Effector memory CD8-positive, alpha-beta T cell (primary cell): ENCODE measurements at regions not wholly inside any gene's neighbourhood (a gene's known extent, or its start where the extent isn't known, plus 50 kb on each side); places are given as distances from the start of the nearest gene placed in this dataset.

Experiments
- ATAC-seq: fragments of 150-1000 bp; cut with Tn5 transposase; replicated peaks from 2 replicates; pipeline ENCODE4 v1.10.0; 2021; ENCODE audit warnings: mild to moderate bottlenecking, moderate library complexity
- DNase-seq, 3 experiments: peaks; one replicate each; pipeline ENCODE4 v3.0.0; 2021
- H3K27ac Mint-ChIP-seq, 2 donors: one replicate each; pipeline ENCODE4 v1.8.0; 2022; ENCODE audit warnings: mild to moderate bottlenecking in 2 of 2, mixed read lengths in 2 of 2, moderate library complexity in 2 of 2
- H3K27me3 Mint-ChIP-seq, 2 donors: one replicate each; pipeline ENCODE4 v1.8.0; 2022; ENCODE audit warnings: mixed read lengths in 2 of 2
- H3K36me3 Mint-ChIP-seq: one replicate; pipeline ENCODE4 v1.8.0; 2022; ENCODE audit warnings: mild to moderate bottlenecking, moderate library complexity, mixed read lengths; ENCODE audit not compliant: insufficient read depth
- H3K4me1 Mint-ChIP-seq, 2 donors: one replicate each; pipeline ENCODE4 v1.8.0; 2022; ENCODE audit warnings: low read depth in 2 of 2, mixed read lengths in 2 of 2
- H3K4me3 Mint-ChIP-seq, 2 donors: one replicate each; pipeline ENCODE4 v1.8.0; 2022; ENCODE audit warnings: mild to moderate bottlenecking in 2 of 2, mixed read lengths in 2 of 2, moderate library complexity in 2 of 2
- H3K9me3 Mint-ChIP-seq, 2 donors: one replicate each; pipeline ENCODE4 v1.8.0; 2022; ENCODE audit warnings: mixed read lengths in 2 of 2

- ATAC-seq: no peak
- Mint-ChIP-seq H3K4me1 (no peaks in the 10 kb centered on the region), H3K9me3 (no peaks in the 10 kb centered on the region), H3K27me3 (peaks cover 38 to 51% of the 10 kb centered on the region in 2 donors), H3K27ac (peak overlapping the region in 1 of 2 donors; percentile 27), H3K36me3 (no peaks in the 10 kb centered on the region), H3K4me3 (no peak overlapping the region)
- DNase-seq: no peak
Measured at GRCh38 chr2:225164401-225165050, 122.3 kb upstream of the DOCK10 start.

DNA sequence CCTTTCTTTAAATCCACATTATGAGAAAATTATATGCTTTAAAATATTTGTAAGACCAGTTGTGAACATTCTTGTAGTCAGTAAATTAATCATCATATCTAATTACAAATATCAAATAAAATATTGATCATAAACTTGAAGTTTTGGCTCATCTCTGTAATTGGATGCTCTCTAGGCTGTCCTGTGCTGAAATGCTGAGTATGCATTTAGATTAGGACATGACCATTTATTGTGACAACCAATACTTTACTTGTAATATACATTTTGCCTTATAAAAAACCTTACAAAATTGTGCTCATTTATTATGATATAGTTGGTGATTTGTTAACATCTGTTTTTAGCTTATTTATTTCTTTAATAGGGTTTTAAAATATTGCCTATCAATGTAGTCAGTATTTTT lies 116.1 kb upstream of the DOCK10 start:
- no peaks in the 10 kb centered on the region for H3K27me3 Mint-ChIP-seq
- H3K4me3 Mint-ChIP-seq: no peak overlapping the region
- ATAC-seq (no peak), DNase-seq (no peak)
- H3K36me3 Mint-ChIP-seq: no peaks in the 10 kb centered on the region
- no peak overlapping the region for H3K27ac Mint-ChIP-seq
- H3K9me3 Mint-ChIP-seq: no peaks in the 10 kb centered on the region
- no peaks in the 10 kb centered on the region for H3K4me1 Mint-ChIP-seq

DNA sequence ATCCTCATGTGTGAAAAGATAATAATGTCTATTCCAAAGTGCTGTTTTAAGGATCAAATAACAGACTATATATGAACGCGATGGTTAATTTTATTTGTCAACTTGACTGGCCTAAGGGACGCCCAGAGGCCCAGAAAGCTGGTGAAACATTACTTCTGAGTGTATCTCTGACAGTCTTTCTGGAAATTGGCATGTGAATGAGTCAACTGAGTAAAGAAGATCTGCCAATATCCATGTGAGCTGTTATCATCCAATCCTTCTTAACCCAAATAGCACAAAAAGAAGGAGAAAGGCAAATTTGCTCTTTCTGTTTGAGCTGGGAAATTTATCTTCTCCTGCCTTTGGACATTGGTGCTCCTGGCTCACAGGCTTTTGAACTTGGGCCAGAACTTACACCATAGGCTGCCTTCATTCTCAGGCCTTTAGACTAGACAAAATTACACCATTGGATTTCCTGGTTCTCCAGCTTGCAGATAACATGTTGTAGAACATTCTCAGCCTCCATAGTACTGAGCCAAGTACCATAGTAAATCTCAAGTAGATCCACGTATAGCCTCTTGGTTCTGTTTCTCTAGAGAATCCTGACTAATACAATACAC lies 114.7 kb upstream of the DOCK10 start:
- Mint-ChIP-seq H3K9me3 (no peaks in the 10 kb centered on the region), H3K27ac (no peak overlapping the region), H3K27me3 (no peaks in the 10 kb centered on the region), H3K4me1 (no peaks in the 10 kb centered on the region), H3K36me3 (no peaks in the 10 kb centered on the region), H3K4me3 (no peak overlapping the region)
- no peak for ATAC-seq
- no peak for DNase-seq

DNA sequence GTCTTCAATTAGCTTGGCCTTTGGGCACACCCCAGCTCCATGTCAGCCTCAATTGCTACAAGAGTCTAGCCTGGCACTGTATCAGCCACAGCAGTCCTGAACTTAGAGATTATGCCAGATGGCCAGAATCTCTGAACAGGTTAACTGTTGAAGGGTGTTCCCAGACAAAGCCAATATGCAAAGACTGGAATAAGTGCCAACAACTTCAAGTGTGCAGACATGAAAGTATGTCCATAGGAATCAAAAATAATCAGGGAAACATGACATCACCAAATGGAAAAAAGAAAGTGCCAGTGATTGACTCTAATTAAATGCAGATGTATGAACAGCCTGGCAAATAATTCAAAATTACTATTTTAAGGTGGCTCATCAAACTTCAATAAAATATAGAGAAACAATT lies 98.5 kb upstream of the DOCK10 start:
- ATAC-seq: no peak
- Mint-ChIP-seq H3K9me3 (no peaks in the 10 kb centered on the region), H3K4me3 (no peak overlapping the region), H3K36me3 (no peaks in the 10 kb centered on the region), H3K4me1 (no peaks in the 10 kb centered on the region), H3K27ac (no peak overlapping the region), H3K27me3 (peaks cover 15 to 32% of the 10 kb centered on the region in 2 donors)
- DNase-seq: no peak

GRCh38 chr2:225137971-225138370 lies 95.7 kb upstream of the DOCK10 start:
- H3K27ac Mint-ChIP-seq: no peak overlapping the region
- H3K9me3 Mint-ChIP-seq: no peaks in the 10 kb centered on the region
- peaks cover 15 to 38% of the 10 kb centered on the region in 2 donors for H3K27me3 Mint-ChIP-seq
- H3K4me3 Mint-ChIP-seq: no peak overlapping the region
- no peak for DNase-seq
- no peaks in the 10 kb centered on the region for H3K4me1 Mint-ChIP-seq
- no peaks in the 10 kb centered on the region for H3K36me3 Mint-ChIP-seq
- ATAC-seq: no peak

GRCh38 chr2:225136552-225136951 lies 94.3 kb upstream of the DOCK10 start:
- H3K4me3 Mint-ChIP-seq: no peak overlapping the region
- no peaks in the 10 kb centered on the region for H3K36me3 Mint-ChIP-seq
- H3K4me1 Mint-ChIP-seq: no peaks in the 10 kb centered on the region

GRCh38 chr2:225131898-225132297 lies 89.6 kb upstream of the DOCK10 start:
- peaks cover 28 to 44% of the 10 kb centered on the region in 2 donors for H3K27me3 Mint-ChIP-seq

More at GRCh38 chr2:225136552-225136951, 94.3 kb upstream of the DOCK10 start:
- DNase-seq: no peak
- no peak for ATAC-seq
- H3K9me3 Mint-ChIP-seq: no peaks in the 10 kb centered on the region
- H3K27me3 Mint-ChIP-seq: peaks cover 17 to 39% of the 10 kb centered on the region in 2 donors
- H3K27ac Mint-ChIP-seq: no peak overlapping the region

GRCh38 chr2:225130093-225130492 lies 87.8 kb upstream of the DOCK10 start:
- no peak overlapping the region for H3K4me3 Mint-ChIP-seq
- no peaks in the 10 kb centered on the region for H3K36me3 Mint-ChIP-seq
- H3K27me3 Mint-ChIP-seq: peaks cover 35 to 36% of the 10 kb centered on the region in 2 donors
- ATAC-seq: no peak
- H3K27ac Mint-ChIP-seq: no peak overlapping the region
- DNase-seq: no peak
- no peaks in the 10 kb centered on the region for H3K9me3 Mint-ChIP-seq
- no peaks in the 10 kb centered on the region for H3K4me1 Mint-ChIP-seq

More at GRCh38 chr2:225131898-225132297, 89.6 kb upstream of the DOCK10 start:
- Mint-ChIP-seq H3K4me1 (no peaks in the 10 kb centered on the region), H3K27ac (no peak overlapping the region), H3K4me3 (no peak overlapping the region), H3K36me3 (no peaks in the 10 kb centered on the region), H3K9me3 (no peaks in the 10 kb centered on the region)
- ATAC-seq: no peak
- DNase-seq: no peak

- Mint-ChIP-seq H3K9me3 (no peaks in the 10 kb centered on the region), H3K27me3 (peaks cover 25 to 28% of the 10 kb centered on the region in 2 donors), H3K4me1 (peaks cover 1 to 4% of the 10 kb centered on the region in 2 donors), H3K4me3 (no peak overlapping the region), H3K27ac (peak overlapping the region in 1 of 2 donors; percentile 9), H3K36me3 (no peaks in the 10 kb centered on the region)
- DNase-seq: no peak
- ATAC-seq: no peak
Measured at GRCh38 chr2:225124311-225125017, 82.2 kb upstream of the DOCK10 start.

- H3K36me3 Mint-ChIP-seq: no peaks in the 10 kb centered on the region
- peaks cover 9 to 16% of the 10 kb centered on the region in 2 donors for H3K27me3 Mint-ChIP-seq
- no peak for ATAC-seq
- no peak overlapping the region for H3K4me3 Mint-ChIP-seq
- no peaks in the 10 kb centered on the region for H3K9me3 Mint-ChIP-seq
- peak; percentile 10 to 46 (median 22) for DNase-seq
- no peak overlapping the region for H3K27ac Mint-ChIP-seq
- H3K4me1 Mint-ChIP-seq: peaks cover 1 to 4% of the 10 kb centered on the region in 2 donors
Measured at GRCh38 chr2:225122583-225123486, 80.6 kb upstream of the DOCK10 start.

GRCh38 chr2:225122007-225122406 lies 79.7 kb upstream of the DOCK10 start:
- Mint-ChIP-seq H3K4me3 (no peak overlapping the region), H3K27ac (no peak overlapping the region), H3K4me1 (peaks cover 1 to 4% of the 10 kb centered on the region in 2 donors), H3K36me3 (no peaks in the 10 kb centered on the region), H3K9me3 (no peaks in the 10 kb centered on the region), H3K27me3 (peaks cover under 1 to 8% of the 10 kb centered on the region in 2 donors)
- ATAC-seq: no peak
- DNase-seq: no peak

- DNase-seq (no peak), ATAC-seq (no peak)
- H3K27ac Mint-ChIP-seq: no peak overlapping the region
- H3K27me3 Mint-ChIP-seq: no peaks in the 10 kb centered on the region
- peaks cover 1 to 4% of the 10 kb centered on the region in 2 donors for H3K4me1 Mint-ChIP-seq
- H3K9me3 Mint-ChIP-seq: no peaks in the 10 kb centered on the region
- H3K4me3 Mint-ChIP-seq: no peak overlapping the region
- H3K36me3 Mint-ChIP-seq: no peaks in the 10 kb centered on the region
Measured at GRCh38 chr2:225120186-225120585, 77.9 kb upstream of the DOCK10 start.

DNA sequence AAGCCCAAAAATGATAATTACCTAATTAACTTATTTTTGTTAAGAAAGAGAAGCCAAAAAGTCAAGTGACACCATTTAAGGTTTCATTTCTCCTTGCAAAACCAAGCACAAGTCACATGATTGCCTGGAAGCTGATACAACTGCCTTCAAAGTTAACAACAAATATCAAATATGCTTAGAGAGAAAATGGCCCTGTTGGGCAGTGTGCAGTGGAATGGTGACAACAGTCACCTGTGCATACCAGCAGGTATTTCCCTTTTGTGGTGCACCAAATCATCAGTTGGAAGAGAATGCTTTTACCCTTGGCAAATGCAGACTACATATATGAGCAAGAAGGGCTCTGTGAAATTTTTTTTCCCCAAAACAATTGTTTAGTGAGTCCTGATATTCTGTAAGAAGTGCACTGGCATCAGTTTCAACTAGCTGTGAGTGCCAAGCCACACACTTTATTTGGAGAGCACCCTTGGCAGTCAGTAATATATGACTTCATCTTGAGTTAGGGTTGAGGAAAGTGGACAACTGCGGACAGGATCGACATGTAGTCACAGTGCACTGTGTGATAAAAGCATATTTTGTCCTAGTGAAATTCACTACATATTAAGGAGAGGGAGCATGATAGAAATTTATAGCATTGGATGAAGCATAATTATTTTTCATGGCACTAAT lies 74.9 kb upstream of the DOCK10 start:
- Mint-ChIP-seq H3K27ac (no peak overlapping the region), H3K9me3 (no peaks in the 10 kb centered on the region), H3K4me1 (no peaks in the 10 kb centered on the region), H3K36me3 (no peaks in the 10 kb centered on the region), H3K4me3 (no peak overlapping the region), H3K27me3 (no peaks in the 10 kb centered on the region)
- DNase-seq (no peak), ATAC-seq (no peak)
